HS-5 (cell line): ENCODE measurements at regions not wholly inside any gene's neighbourhood (a gene's known extent, or its start where the extent isn't known, plus 50 kb on each side); places are given as distances from the start of the nearest gene placed in this dataset.

Experiments used
- DNase-seq: peaks from one replicate; pipeline ENCODE4 v3.0.0-alpha.2; 2012; ENCODE audit warnings: low read depth

GRCh38 chr2:15780234-15780633 lies 160.1 kb upstream of the MYCN start:
- DNase-seq: no peak

GRCh38 chr2:15780912-15781574 lies 159.3 kb upstream of the MYCN start:
- no peak for DNase-seq

DNA sequence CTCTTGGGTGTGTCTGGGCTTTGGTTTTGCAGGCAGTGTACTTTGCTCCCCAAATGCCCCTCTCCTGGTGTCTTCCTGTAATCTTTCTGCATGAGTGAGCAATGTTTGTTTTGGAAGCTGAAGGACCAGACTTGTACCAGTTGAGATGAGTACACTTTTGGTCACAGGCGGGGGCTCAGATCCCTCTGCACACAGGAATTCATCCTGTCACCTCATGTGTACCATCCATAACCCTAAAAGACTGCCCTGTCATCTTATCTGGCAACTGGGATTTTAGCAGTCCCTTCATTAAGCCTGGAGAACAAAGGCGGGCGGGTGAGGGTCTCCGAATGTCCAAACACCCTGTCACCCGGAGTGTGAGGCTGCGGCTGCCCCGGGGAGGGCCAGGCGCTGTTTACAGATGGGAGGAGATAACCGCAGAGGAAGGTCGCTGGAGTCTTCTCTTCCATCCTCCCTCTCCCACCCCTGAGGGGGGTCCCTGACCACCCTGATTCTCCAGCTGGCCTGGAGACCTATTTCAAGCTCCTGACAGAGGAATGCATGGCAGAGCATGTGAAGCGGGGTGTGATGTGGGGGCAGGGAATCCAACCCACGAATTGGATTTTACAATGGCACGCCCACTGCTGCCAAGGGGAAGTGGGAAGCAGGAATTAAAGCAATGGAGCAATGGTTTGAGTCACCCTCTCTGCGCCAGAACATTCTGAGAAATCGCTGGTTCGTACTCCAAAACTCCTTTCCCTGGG lies 158.2 kb upstream of the MYCN start:
- no peak for DNase-seq

GRCh38 chr2:15782769-15783294 lies 157.5 kb upstream of the MYCN start:
- no peak for DNase-seq

GRCh38 chr2:15783489-15783888 lies 156.9 kb upstream of the MYCN start:
- DNase-seq: no peak

- DNase-seq: no peak
These were observed 156.1 kb upstream of the MYCN start for GRCh38 chr2:15784106-15784885.

DNA sequence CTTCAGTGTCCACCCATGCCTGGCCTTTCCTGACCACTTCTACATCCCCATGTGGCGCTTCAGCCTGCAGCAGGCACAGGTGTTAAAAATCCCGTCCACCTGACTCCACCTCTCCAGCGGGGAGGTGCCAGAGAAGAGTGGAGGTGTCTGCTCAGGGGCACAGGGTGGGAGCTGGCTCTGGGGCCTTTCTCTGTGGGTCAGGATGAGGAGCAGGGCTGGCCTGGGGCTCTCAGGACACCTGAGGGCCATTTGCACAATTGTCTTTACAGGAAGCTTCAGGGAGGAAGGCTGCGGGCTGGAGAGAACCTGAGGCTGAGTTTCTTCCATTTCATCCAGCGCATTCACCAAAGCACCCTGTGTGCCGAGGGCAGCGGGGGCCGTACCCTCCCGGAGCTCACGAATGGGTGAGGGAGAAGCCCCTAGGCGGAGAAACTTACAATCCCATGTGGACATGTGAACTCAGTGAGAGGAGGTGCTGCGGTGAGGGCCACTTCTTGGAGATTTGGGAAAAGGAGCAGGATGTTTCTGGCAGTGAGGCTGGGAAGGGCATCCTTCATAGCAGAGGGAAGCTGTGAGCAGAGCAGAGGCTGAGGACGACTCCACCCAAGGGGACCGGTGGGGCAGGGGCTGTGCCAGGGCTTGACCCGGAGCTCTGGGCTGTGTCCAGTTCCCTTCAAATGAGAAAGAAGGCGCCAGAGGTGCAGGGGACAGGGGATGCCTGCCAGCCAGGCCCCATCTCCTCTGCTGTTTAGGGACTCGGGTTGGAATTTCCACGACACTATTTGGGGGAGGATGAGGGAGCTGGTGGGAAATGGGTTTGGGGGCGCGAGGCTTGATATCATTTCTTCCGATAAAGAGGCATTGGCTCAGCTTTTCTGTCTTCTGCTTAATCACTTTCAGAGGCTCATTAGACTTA lies 155.2 kb upstream of the MYCN start:
- DNase-seq: no peak

- no peak for DNase-seq
These were observed 154.2 kb upstream of the MYCN start for GRCh38 chr2:15786003-15786654.

- no peak for DNase-seq
These were observed 153.4 kb upstream of the MYCN start for GRCh38 chr2:15786901-15787300.

- no peak for DNase-seq
These were observed 152.6 kb upstream of the MYCN start for GRCh38 chr2:15787535-15788454.

GRCh38 chr2:15788455-15788829 lies 151.9 kb upstream of the MYCN start:
- DNase-seq: no peak

DNA sequence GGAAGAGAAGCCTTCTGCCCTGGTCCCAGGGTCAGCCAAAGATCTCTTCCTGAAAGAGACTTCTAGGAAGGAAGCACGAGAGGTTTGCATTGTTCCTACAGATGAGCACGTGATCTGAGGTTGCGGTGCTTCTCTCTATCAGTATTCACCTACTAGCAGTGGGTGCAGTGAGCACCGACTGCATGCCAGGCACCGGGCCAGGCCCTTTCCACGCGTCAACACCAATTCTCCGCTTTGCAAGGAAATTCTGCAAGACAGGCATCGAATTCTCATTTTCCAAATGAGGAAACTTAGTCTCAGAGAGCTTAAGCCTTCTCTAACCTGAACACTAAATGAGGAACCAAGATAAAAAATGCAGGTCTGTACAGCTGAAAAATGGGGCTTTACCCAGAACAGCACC lies 151.5 kb upstream of the MYCN start:
- no peak for DNase-seq

DNA sequence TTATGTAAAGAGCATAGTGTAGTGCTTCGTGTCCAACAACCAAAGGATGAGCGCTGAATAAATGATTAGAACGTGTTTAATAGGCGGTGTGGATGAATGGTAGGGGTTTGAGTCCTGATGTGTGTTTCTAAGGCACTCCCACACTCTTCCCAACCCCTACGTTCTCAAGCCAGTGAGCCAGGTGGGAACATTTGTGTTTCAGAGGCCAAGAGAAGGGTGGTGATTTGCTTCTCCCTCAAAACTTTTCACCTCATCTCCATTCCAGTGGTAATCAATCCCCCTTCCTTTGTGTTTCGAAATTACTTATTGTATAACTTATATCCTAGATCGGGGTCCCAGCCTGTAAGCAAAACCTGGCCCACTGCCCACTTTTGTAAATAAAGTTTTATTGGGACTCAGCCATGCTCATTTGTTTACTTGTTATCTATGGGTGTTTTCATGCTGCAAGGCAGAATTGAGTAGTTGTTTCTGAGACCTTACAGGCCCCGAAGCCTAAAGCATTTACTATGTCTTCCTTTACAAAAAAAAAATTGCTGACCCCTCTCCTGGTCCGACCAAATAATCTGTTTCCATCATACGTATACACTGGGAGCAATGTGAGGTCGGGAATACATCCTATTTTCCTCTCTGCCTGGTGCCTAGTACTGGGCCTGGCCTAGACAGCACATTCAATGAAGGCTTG lies 150.8 kb upstream of the MYCN start:
- DNase-seq: no peak

GRCh38 chr2:15790326-15790725 lies 150.0 kb upstream of the MYCN start:
- DNase-seq: no peak

- no peak for DNase-seq
These were observed 149.5 kb upstream of the MYCN start for GRCh38 chr2:15790838-15791237.

- no peak for DNase-seq
These were observed 149.1 kb upstream of the MYCN start for GRCh38 chr2:15791294-15791693.

GRCh38 chr2:15792331-15792730 lies 148.0 kb upstream of the MYCN start:
- no peak for DNase-seq

- DNase-seq: no peak
These were observed 147.1 kb upstream of the MYCN start for GRCh38 chr2:15793078-15793913.

- DNase-seq: no peak
These were observed 146.4 kb upstream of the MYCN start for GRCh38 chr2:15793978-15794377.
